B cell (primary cell): ENCODE measurements at regions not wholly inside any gene's neighbourhood (a gene's known extent, or its start where the extent isn't known, plus 50 kb on each side); places are given as distances from the start of the nearest gene placed in this dataset.

Experiments used
- ATAC-seq: fragments of 200-7000 bp; cut with Tn5 transposase; one replicate; pipeline ENCODE4 v1.10.0; 2021; ENCODE audit warnings: low read depth, mild to moderate bottlenecking, moderate number of reproducible peaks, moderate library complexity
- CTCF ChIA-PET: fragments of 350-600 bp; sonication (Branson Sonifier 250); formaldehyde crosslinking; loops from one replicate; lab custom pipeline; 2021; ENCODE audit warnings: antibody characterized with exemption, inconsistent platforms; lab: Charles Lee
- POLR2A ChIA-PET: fragments of 350-600 bp; sonication (Branson Sonifier 250); formaldehyde crosslinking; loops from one replicate; lab custom pipeline; 2021; ENCODE audit warnings: antibody characterized with exemption; lab: Charles Lee
- DNase-seq: peaks from one replicate; pipeline ENCODE4 v3.0.0; 2013
- H2AFZ ChIP-seq: 2 replicates; pipeline ENCODE4 v1.6.1; 2012; ENCODE audit warnings: mild to moderate bottlenecking, low read depth, low read length; ENCODE audit not compliant: insufficient read depth, poor library complexity, severe bottlenecking
- H3K27ac ChIP-seq, 2 donors: 1 replicate in 1 of 2; 2 replicates in 1 of 2; pipeline ENCODE4 v1.5.1; 2012 to 2013; ENCODE audit warnings: low read length in 2 of 2, mild to moderate bottlenecking in 2 of 2, moderate library complexity in 1 of 2
- H3K27me3 ChIP-seq, 4 experiments: fragments of 200-600 bp in 1 of 4; sonication (generic) in 1 of 4; replicated peaks in 1 of 4; 1 replicate in 2 of 4; 2 replicates in 2 of 4; pipeline versions ENCODE4 v1.6.1 to v1.7.0; 2013 to 2016; ENCODE audit warnings: low read length in 3 of 4, mild to moderate bottlenecking in 2 of 4, mixed read lengths in 1 of 4, moderate library complexity in 1 of 4; ENCODE audit not compliant: insufficient read depth in 4 of 4, control insufficient read depth in 3 of 4; ENCODE audit errors: control extremely low read depth in 1 of 4
- H3K36me3 ChIP-seq, 2 experiments: replicated peaks in 1 of 2; 1 replicate in 1 of 2; 2 replicates in 1 of 2; pipeline versions ENCODE4 v1.6.1 to v1.7.1; 2013; ENCODE audit warnings: low read length in 1 of 2; ENCODE audit not compliant: insufficient read depth in 2 of 2, control insufficient read depth in 1 of 2; ENCODE audit errors: control extremely low read depth in 1 of 2, extremely low read depth in 1 of 2
- H3K4me1 ChIP-seq, 2 donors: fragments of 200-600 bp in 1 of 2; sonication (generic) in 1 of 2; 1 replicate in 1 of 2; 2 replicates in 1 of 2; pipeline versions ENCODE4 v1.5.1 to v1.6.1; 2013 to 2017; ENCODE audit warnings: low read length in 2 of 2; ENCODE audit not compliant: control insufficient read depth in 2 of 2, insufficient read depth in 2 of 2
- H3K4me2 ChIP-seq: replicated peaks from 2 replicates; pipeline ENCODE3; 2012; ENCODE audit warnings: mild to moderate bottlenecking, low read depth, low read length; ENCODE audit not compliant: poor library complexity, severe bottlenecking
- H3K4me3 ChIP-seq, 5 experiments: fragments of 200-600 bp in 1 of 5; sonication (generic) in 1 of 5; 1 replicate in 3 of 5; 2 replicates in 2 of 5; pipeline versions ENCODE4 v1.5.1 to v1.7.0; 2011 to 2016; ENCODE audit warnings: low read length in 4 of 5, mild to moderate bottlenecking in 4 of 5, low read depth in 2 of 5, control low read depth in 1 of 5, moderate library complexity in 1 of 5; ENCODE audit not compliant: insufficient read depth in 1 of 5; ENCODE audit errors: control extremely low read depth in 1 of 5, extremely low read depth in 1 of 5
- H3K79me2 ChIP-seq: fragments of 200-600 bp; sonication (generic); one replicate; pipeline ENCODE4 v1.6.0; 2016; ENCODE audit warnings: low read length; ENCODE audit not compliant: control insufficient read depth, insufficient read depth
- H3K9ac ChIP-seq: fragments of 200-600 bp; sonication (generic); 2 replicates; pipeline ENCODE4 v1.6.1; 2017; ENCODE audit warnings: mild to moderate bottlenecking, low read length, moderate library complexity
- H3K9me3 ChIP-seq, 3 donors: one replicate each; pipeline versions ENCODE4 v1.6.1 to v1.7.1; 2013; ENCODE audit warnings: low read length in 2 of 3; ENCODE audit not compliant: control insufficient read depth in 2 of 3, insufficient read depth in 1 of 3; ENCODE audit errors: control extremely low read depth in 1 of 3
- H4K20me1 ChIP-seq: 2 replicates; pipeline ENCODE4 v1.6.0; 2012; ENCODE audit warnings: mild to moderate bottlenecking, low read length; ENCODE audit not compliant: insufficient read depth, control insufficient read depth, poor library complexity, severe bottlenecking
- H3K27ac Mint-ChIP-seq: one replicate; pipeline ENCODE4 v1.8.0; 2021; ENCODE audit warnings: mixed read lengths
- H3K27me3 Mint-ChIP-seq: one replicate; pipeline ENCODE4 v1.8.0; 2021; ENCODE audit warnings: mixed read lengths
- H3K4me1 Mint-ChIP-seq: one replicate; pipeline ENCODE4 v1.8.0; 2021; ENCODE audit warnings: mixed read lengths
- H3K4me3 Mint-ChIP-seq: one replicate; pipeline ENCODE4 v1.8.0; 2021; ENCODE audit warnings: mixed read lengths
- H3K9me3 Mint-ChIP-seq: one replicate; pipeline ENCODE4 v1.8.0; 2022; ENCODE audit warnings: mixed read lengths; ENCODE audit not compliant: insufficient read depth
- CTCF ChIP-seq: fragments of 200-600 bp; IDR thresholded peaks from one replicate; pipeline ENCODE4 v1.8.0; 2022; ENCODE audit warnings: antibody characterized with exemption, mild to moderate bottlenecking
- EZH2 ChIP-seq: IDR thresholded peaks from 2 replicates; pipeline ENCODE4 v1.6.1; 2012; ENCODE audit warnings: borderline replicate concordance, low read depth, mild to moderate bottlenecking, moderate library complexity, low read length; ENCODE audit not compliant: insufficient read depth, poor library complexity, severe bottlenecking
- WGBS: methylation state at CpG from one replicate; pipeline ENCODE4 v1.1.5; 2013; ENCODE audit warnings: missing lambda C conversion rate; ENCODE audit not compliant: insufficient coverage; 5-methylcytosine and 5-hydroxymethylcytosine counted together
- intact Hi-C: fragments of 100-400 bp; cut with micrococcal nuclease; formaldehyde crosslinking; loops from one replicate; pipeline ENCODE4 v1.10.0; 2022

GRCh38 chr9:19620326-19620725 lies 168.5 kb downstream of the SLC24A2 start:
- Histone ChIP-seq H3K79me2 (no peaks in the 10 kb centered on the region), H3K9ac (no peak overlapping the region), H2AFZ (no peak overlapping the region), H3K4me2 (no peak overlapping the region), H3K4me1 (no peaks in the 10 kb centered on the region), H3K27ac (no peak overlapping the region), H3K27me3 (no peaks in the 10 kb centered on the region), H3K9me3 (no peaks in the 10 kb centered on the region), H4K20me1 (no peaks in the 10 kb centered on the region), H3K4me3 (no peak overlapping the region), H3K36me3 (no peaks in the 10 kb centered on the region)
- ChIA-PET CTCF (no interaction called here), POLR2A (no interaction called here)
- ATAC-seq (no peak), DNase-seq (no peak)
- Mint-ChIP-seq H3K9me3 (no peaks in the 10 kb centered on the region), H3K27me3 (no peaks in the 10 kb centered on the region), H3K4me1 (no peaks in the 10 kb centered on the region), H3K27ac (no peak overlapping the region), H3K4me3 (no peak overlapping the region)
- no CpG with 5 or more reads among the region's 4 CpGs for WGBS
- no peak for TF ChIP-seq EZH2
- TF ChIP-seq CTCF = no peak
- intact Hi-C loops = no loop called here

GRCh38 chr9:19619221-19619620 lies 169.6 kb downstream of the SLC24A2 start:
- no peak overlapping the region for H3K27ac ChIP-seq
- Mint-ChIP-seq H3K4me3 (no peak overlapping the region), H3K27ac (no peak overlapping the region), H3K9me3 (no peaks in the 10 kb centered on the region), H3K4me1 (no peaks in the 10 kb centered on the region), H3K27me3 (no peaks in the 10 kb centered on the region)
- no peaks in the 10 kb centered on the region for H3K27me3 ChIP-seq
- H3K4me3 ChIP-seq = no peak overlapping the region
- H4K20me1 ChIP-seq = no peaks in the 10 kb centered on the region
- H3K79me2 ChIP-seq = no peaks in the 10 kb centered on the region
- no peak overlapping the region for H3K4me2 ChIP-seq
- no peak for TF ChIP-seq EZH2
- no peak for TF ChIP-seq CTCF
- ChIA-PET POLR2A (no interaction called here), CTCF (no interaction called here)
- H2AFZ ChIP-seq = no peak overlapping the region
- H3K4me1 ChIP-seq = no peaks in the 10 kb centered on the region
- ATAC-seq (no peak), DNase-seq (no peak)
- 66% methylated on average over 3 of the region's 7 CpGs for WGBS
- no peaks in the 10 kb centered on the region for H3K9me3 ChIP-seq
- no peaks in the 10 kb centered on the region for H3K36me3 ChIP-seq
- H3K9ac ChIP-seq = no peak overlapping the region
- intact Hi-C loops = no loop called here
